H1 (cell line): ENCODE measurements at regions not wholly inside any gene's neighbourhood (a gene's known extent, or its start where the extent isn't known, plus 50 kb on each side); places are given as distances from the start of the nearest gene placed in this dataset.
A peak's percentile ranks its signal among the peaks of the same experiment; 100 is the strongest.

Source experiments
- ATF3 ChIP-seq: IDR thresholded peaks from 2 replicates; pipeline ENCODE4 v1.6.1; 2011; ENCODE audit warnings: low read depth, mild to moderate bottlenecking, low read length; ENCODE audit not compliant: insufficient read depth
- CBX5 ChIP-seq: fragments of 300-800, 300-1000 bp; sonication (generic); IDR thresholded peaks from 2 replicates; pipeline ENCODE4 v1.7.1; 2016; ENCODE audit warnings: antibody characterized with exemption, low read length, low read depth
- CEBPB ChIP-seq: IDR thresholded peaks from 2 replicates; pipeline ENCODE4 v1.6.1; 2012; ENCODE audit warnings: low read depth, low read length
- CHD1 ChIP-seq: IDR thresholded peaks from 2 replicates; pipeline ENCODE4 v1.6.1; 2012; ENCODE audit warnings: low read depth, low read length, improper control_type of control experiment
- CREB1 ChIP-seq: IDR thresholded peaks from 2 replicates; pipeline ENCODE4 v1.6.1; 2012; ENCODE audit warnings: inconsistent platforms
- CTCF ChIP-seq, 3 experiments: IDR thresholded peaks; 1 replicate in 2 of 3; 2 replicates in 1 of 3; pipeline versions ENCODE4 v1.5.1 to v1.6.1; 2011; ENCODE audit warnings: low read length in 3 of 3, mild to moderate bottlenecking in 3 of 3, inconsistent platforms in 2 of 3, low read depth in 1 of 3, moderate library complexity in 1 of 3; ENCODE audit not compliant: insufficient read depth in 1 of 3; ENCODE audit errors: control extremely low read depth in 1 of 3
- EGR1 ChIP-seq: IDR thresholded peaks from 2 replicates; pipeline ENCODE4 v1.6.1; 2011; ENCODE audit warnings: low read depth, low read length, borderline replicate concordance
- EP300 ChIP-seq, 2 experiments: IDR thresholded peaks; 1 replicate in 1 of 2; 2 replicates in 1 of 2; pipeline ENCODE4 v1.6.1; 2011 to 2012; ENCODE audit warnings: low read depth in 2 of 2, low read length in 2 of 2, mild to moderate bottlenecking in 2 of 2, borderline replicate concordance in 1 of 2, inconsistent platforms in 1 of 2, moderate library complexity in 1 of 2
- JUN ChIP-seq: IDR thresholded peaks from 2 replicates; pipeline ENCODE4 v1.6.1; 2011; ENCODE audit warnings: low read depth, mild to moderate bottlenecking, improper control_type of control experiment, low read length
- POLR2A ChIP-seq, 2 experiments: IDR thresholded peaks; 1 replicate in 1 of 2; 2 replicates in 1 of 2; pipeline ENCODE4 v1.6.1; 2011; ENCODE audit warnings: low read depth in 2 of 2, low read length in 2 of 2, mild to moderate bottlenecking in 2 of 2; ENCODE audit errors: control extremely low read depth in 1 of 2
- POLR2AphosphoS5 ChIP-seq: IDR thresholded peaks from 2 replicates; pipeline ENCODE4 v1.6.1; 2011; ENCODE audit warnings: low read depth, low read length
- YY1 ChIP-seq: IDR thresholded peaks from 2 replicates; pipeline ENCODE4 v1.6.1; 2011; ENCODE audit warnings: low read depth, mild to moderate bottlenecking, low read length

DNA sequence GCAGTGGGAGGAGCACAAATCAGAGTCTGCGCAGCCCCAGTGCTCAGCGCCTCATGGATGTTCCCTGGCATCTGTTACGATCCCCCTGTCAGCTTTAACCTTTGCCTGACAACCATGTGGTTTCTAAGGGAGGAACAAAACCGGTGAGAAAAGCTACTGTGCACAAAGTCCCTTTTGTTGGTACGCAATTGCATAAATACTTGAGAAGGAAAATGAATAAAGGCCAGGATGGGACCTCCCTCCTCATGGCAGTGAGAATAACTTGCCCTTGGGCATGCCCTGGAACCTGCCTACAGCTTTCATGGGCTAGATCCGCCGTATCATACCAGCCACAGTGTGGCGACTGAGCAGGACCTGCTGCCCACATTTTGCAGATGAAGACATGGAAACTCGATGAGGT is 81.0 kb downstream of the RIN2 start:
- TF ChIP-seq POLR2A (IDR thresholded peaks at IDR 0.05; ENCODE audit: control extremely low read depth in 1 of 2, low read depth in 2 of 2, low read length in 2 of 2) = no peak
- no peak for TF ChIP-seq ATF3
- no peak for TF ChIP-seq POLR2AphosphoS5
- peak in 1 of 3 experiments; percentile 4; a peak in 1 of 4 replicates for TF ChIP-seq CTCF (IDR thresholded peaks at IDR 0.05; ENCODE audit: control extremely low read depth in 1 of 3, insufficient read depth in 1 of 3, low read depth in 1 of 3, low read length in 3 of 3)
- no peak for TF ChIP-seq YY1
- TF ChIP-seq CEBPB = no peak
- TF ChIP-seq CHD1 = no peak
- TF ChIP-seq JUN = no peak
- TF ChIP-seq EP300 (IDR thresholded peaks at IDR 0.05; ENCODE audit: borderline replicate concordance in 1 of 2, low read depth in 2 of 2, low read length in 2 of 2) = no peak
- no peak for TF ChIP-seq EGR1
- TF ChIP-seq CREB1 = no peak
- TF ChIP-seq CBX5 = no peak
